Progenitor cell of endocrine pancreas (in vitro differentiated cells): ENCODE measurements at regions not wholly inside any gene's neighbourhood (a gene's known extent, or its start where the extent isn't known, plus 50 kb on each side); places are given as distances from the start of the nearest gene placed in this dataset.

Experiments used
- DNase-seq: peaks from one replicate; pipeline ENCODE4 v3.0.0; 2021; ENCODE audit warnings: low spot score; ENCODE audit not compliant: unreplicated experiment
- H3K27ac Mint-ChIP-seq: 2 replicates; pipeline ENCODE4 v1.8.0; 2021; ENCODE audit warnings: mild to moderate bottlenecking, moderate library complexity, mixed read lengths
- H3K27me3 Mint-ChIP-seq: 2 replicates; pipeline ENCODE4 v1.8.0; 2021; ENCODE audit warnings: mixed read lengths
- H3K36me3 Mint-ChIP-seq: 2 replicates; pipeline ENCODE4 v1.8.0; 2022; ENCODE audit warnings: mixed read lengths; ENCODE audit not compliant: insufficient read depth
- H3K4me1 Mint-ChIP-seq: 2 replicates; pipeline ENCODE4 v1.8.0; 2021; ENCODE audit warnings: low read depth, mixed read lengths
- H3K4me3 Mint-ChIP-seq: 2 replicates; pipeline ENCODE4 v1.8.0; 2021; ENCODE audit warnings: low read depth, mild to moderate bottlenecking, moderate library complexity, mixed read lengths
- H3K9me3 Mint-ChIP-seq: 2 replicates; pipeline ENCODE4 v1.8.0; 2021; ENCODE audit warnings: low read depth, mixed read lengths
- TF ChIP-seq, protein P1 (sequence below): fragments of 200-600 bp; sonication (generic); IDR thresholded peaks from one replicate; pipeline ENCODE4 v1.5.0; 2021; ENCODE audit warnings: antibody characterized with exemption, mild to moderate bottlenecking; ENCODE audit not compliant: unreplicated experiment

DNA sequence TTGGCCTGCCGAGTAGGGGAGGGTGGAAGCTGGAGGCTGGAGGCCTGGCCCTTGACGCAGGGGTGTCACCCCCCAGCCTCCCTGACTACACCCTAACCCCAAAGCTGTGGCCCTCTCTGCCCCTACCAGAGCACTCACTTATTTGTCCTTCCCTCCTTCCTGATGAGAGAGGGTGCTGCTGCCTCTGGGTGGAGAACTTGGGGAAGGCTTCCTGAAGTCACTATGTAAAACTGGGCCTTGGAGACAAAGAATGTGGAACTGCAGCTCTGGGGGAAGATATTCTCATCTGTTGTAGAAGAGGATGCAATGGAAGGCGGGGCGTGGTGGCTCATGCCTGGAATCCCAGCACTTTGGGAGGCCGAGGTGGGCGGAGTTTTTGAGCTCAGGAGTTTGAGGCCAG is 485.2 kb downstream of the ZNF536 start:
- Mint-ChIP-seq H3K9me3 (peaks cover 3% of the 10 kb centered on the region), H3K27ac (no peak overlapping the region), H3K4me3 (no peak overlapping the region), H3K4me1 (peaks cover 4% of the 10 kb centered on the region), H3K27me3 (no peaks in the 10 kb centered on the region), H3K36me3 (no peaks in the 10 kb centered on the region)
- DNase-seq: no peak
- TF ChIP-seq, protein P1, sequence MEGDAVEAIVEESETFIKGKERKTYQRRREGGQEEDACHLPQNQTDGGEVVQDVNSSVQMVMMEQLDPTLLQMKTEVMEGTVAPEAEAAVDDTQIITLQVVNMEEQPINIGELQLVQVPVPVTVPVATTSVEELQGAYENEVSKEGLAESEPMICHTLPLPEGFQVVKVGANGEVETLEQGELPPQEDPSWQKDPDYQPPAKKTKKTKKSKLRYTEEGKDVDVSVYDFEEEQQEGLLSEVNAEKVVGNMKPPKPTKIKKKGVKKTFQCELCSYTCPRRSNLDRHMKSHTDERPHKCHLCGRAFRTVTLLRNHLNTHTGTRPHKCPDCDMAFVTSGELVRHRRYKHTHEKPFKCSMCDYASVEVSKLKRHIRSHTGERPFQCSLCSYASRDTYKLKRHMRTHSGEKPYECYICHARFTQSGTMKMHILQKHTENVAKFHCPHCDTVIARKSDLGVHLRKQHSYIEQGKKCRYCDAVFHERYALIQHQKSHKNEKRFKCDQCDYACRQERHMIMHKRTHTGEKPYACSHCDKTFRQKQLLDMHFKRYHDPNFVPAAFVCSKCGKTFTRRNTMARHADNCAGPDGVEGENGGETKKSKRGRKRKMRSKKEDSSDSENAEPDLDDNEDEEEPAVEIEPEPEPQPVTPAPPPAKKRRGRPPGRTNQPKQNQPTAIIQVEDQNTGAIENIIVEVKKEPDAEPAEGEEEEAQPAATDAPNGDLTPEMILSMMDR: no peak

DNA sequence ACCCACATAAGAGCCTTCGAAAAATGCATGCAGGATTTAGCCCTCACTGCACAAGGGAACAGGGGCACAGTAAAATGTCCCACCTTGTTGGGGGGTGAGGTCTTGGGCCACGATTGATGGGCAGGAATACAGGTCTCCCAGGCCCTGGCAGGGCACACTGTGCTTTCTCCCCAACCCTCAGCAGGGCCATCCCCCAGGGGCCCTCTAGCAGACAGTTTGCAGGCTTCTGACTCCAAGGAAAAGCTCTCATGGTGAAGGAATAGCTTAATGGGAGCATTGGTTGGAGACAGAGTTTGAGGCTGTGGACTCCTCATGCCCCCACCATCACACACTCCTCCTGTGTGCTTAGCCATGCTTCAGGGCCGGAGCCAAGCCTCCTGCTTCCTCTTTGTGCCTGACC is 484.6 kb downstream of the ZNF536 start:
- H3K9me3 Mint-ChIP-seq: peaks cover 3% of the 10 kb centered on the region
- TF ChIP-seq, protein P1: no peak
- DNase-seq: no peak
- H3K4me1 Mint-ChIP-seq: peaks cover 4% of the 10 kb centered on the region
- H3K27ac Mint-ChIP-seq: no peak overlapping the region
- no peaks in the 10 kb centered on the region for H3K27me3 Mint-ChIP-seq
- no peaks in the 10 kb centered on the region for H3K36me3 Mint-ChIP-seq
- no peak overlapping the region for H3K4me3 Mint-ChIP-seq

DNA sequence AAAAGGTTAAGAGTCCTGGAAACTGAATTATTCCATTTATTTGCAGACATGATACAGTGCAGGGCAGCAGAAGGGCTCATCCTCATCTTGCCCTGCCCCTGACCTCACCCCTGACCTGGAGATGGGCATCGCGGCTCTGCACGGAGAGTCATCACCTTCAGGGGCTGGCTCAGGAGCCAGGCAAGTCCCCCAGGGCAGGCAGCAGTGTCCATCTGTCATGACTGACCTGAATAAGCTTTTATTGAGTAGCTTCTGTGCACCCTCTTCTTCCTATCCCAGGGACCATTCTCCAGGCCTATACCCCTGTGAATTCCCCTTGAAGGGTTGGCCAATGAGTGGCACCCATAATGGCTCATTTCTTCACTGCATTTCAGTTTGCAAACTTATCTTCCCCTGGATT is 484.2 kb downstream of the ZNF536 start:
- no peaks in the 10 kb centered on the region for H3K27me3 Mint-ChIP-seq
- H3K27ac Mint-ChIP-seq: no peak overlapping the region
- no peak for DNase-seq
- no peak overlapping the region for H3K4me3 Mint-ChIP-seq
- peaks cover 3% of the 10 kb centered on the region for H3K9me3 Mint-ChIP-seq
- H3K36me3 Mint-ChIP-seq: no peaks in the 10 kb centered on the region
- TF ChIP-seq, protein P1: no peak
- H3K4me1 Mint-ChIP-seq: peaks cover 4% of the 10 kb centered on the region

DNA sequence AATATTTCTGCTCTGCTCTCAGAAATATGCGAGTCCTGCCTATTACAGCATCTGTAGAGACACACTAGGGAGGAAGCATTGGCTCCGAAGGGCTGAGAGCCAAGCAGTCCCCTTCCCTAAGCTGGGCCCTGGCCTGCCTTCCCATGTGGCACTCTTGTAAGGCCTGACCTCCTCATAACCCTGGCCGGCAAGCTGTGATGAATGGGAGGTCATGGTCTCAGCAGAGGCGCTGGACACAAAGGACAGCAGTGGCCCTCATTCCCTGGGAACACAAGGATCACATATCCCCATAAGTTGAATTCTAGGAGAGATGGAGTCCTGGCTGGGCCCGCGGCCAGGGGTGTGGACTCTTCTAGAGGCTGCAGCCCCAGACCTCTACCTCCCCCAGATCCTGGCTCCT is 483.3 kb downstream of the ZNF536 start:
- no peaks in the 10 kb centered on the region for H3K36me3 Mint-ChIP-seq
- TF ChIP-seq, protein P1: no peak

DNA sequence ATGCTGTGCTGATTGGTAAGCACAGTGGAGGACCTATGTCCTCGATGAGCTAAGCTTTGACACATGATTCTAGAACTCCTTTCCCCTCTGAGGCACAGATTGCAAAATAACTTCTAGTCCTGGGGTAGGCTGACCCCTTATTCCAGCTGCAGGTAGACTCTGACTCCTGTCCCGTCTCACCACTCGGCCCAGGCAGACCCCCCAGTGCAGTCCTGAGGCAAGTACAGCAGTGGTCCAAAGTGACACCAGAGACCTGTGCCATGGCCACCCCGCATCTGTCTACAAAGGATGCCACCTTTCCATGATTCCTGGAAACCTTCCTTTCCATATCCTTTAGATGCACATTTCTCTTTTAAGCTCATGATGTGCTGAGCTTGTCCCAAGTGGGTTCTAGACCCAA is 482.5 kb downstream of the ZNF536 start:
- DNase-seq: no peak
- Mint-ChIP-seq H3K9me3 (no peaks in the 10 kb centered on the region), H3K27ac (no peak overlapping the region), H3K4me3 (no peak overlapping the region), H3K27me3 (no peaks in the 10 kb centered on the region), H3K36me3 (no peaks in the 10 kb centered on the region), H3K4me1 (peaks cover 4% of the 10 kb centered on the region)
- TF ChIP-seq, protein P1: no peak

More for the DNA sequence above, 483.3 kb downstream of the ZNF536 start:
- H3K4me3 Mint-ChIP-seq: no peak overlapping the region
- peaks cover 4% of the 10 kb centered on the region for H3K4me1 Mint-ChIP-seq
- H3K27ac Mint-ChIP-seq: no peak overlapping the region
- peaks cover 3% of the 10 kb centered on the region for H3K9me3 Mint-ChIP-seq
- no peak for DNase-seq
- no peaks in the 10 kb centered on the region for H3K27me3 Mint-ChIP-seq
